GM12865 (cell line): ENCODE measurements at regions not wholly inside any gene's neighbourhood (a gene's known extent, or its start where the extent isn't known, plus 50 kb on each side); places are given as distances from the start of the nearest gene placed in this dataset.

Experiments used
- DNase-seq: peaks from one replicate; pipeline ENCODE4 v3.0.0; 2010; ENCODE audit warnings: low read depth
- H3K4me3 ChIP-seq: 2 replicates; pipeline ENCODE4 v1.5.1; 2011; ENCODE audit warnings: mild to moderate bottlenecking, low read depth, low read length, control low read depth
- CTCF ChIP-seq: IDR thresholded peaks from 2 replicates; pipeline ENCODE4 v1.5.1; 2011; ENCODE audit warnings: low read length, control low read depth, low read depth, inconsistent platforms; ENCODE audit not compliant: insufficient read depth; ENCODE audit errors: missing control alignments

- no peak for TF ChIP-seq CTCF
- DNase-seq = no peak
Measured at GRCh38 chr7:25512061-25512687, 283.9 kb upstream of the NPVF start.

DNA sequence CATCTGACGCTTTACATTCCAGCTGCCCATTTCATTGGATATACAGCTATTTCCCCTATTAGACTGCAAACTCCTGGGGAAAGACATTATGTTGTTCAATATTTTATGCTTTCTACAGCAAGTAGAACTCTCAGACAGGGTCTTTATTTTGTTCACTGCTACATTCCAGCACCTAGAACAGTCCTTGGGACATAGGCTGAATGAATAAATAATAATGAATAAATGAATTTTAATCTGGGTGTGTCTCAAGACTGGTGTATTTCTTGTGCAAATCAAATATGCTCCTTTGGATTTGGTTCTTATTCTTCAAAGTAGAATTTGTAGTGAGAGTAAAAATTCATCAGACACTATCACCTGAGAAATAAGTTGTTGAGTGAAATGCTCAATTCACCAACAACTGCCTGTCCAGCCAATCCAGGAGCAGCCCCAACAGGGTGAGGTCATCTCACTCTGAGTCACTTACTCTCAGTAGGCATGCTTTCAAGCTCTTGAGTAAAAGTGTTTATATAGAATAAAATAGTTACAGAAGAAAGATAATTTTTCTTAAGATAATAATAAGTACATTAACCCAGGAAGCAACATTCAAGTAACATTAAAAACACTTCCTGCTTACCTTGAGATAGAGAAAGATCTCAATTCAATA is 287.5 kb upstream of the NPVF start:
- DNase-seq = no peak
- H3K4me3 ChIP-seq = no peak overlapping the region
- TF ChIP-seq CTCF = no peak

More at GRCh38 chr7:25512061-25512687, 283.9 kb upstream of the NPVF start:
- no peak overlapping the region for H3K4me3 ChIP-seq

DNA sequence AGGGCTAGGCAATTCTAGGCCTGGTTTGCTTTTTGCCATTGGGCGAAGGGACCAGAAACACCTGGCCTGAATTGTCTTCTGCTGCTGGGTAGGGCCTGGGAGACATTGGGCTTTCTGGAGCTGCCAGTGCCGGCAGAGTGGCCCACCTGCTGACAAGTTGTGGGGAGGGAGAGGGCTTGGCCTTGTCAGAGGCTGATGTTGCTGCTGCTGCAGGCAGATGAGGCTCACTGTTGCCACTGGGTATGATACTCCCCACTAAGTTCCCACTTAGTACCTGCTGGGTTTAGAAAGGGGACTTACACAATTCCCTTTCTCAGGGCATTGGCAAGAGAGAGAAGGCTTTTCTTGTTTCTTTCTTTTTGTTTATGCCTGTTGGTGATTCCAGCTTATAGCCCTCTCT is 289.6 kb upstream of the NPVF start:
- no peak for TF ChIP-seq CTCF
- DNase-seq = no peak

DNA sequence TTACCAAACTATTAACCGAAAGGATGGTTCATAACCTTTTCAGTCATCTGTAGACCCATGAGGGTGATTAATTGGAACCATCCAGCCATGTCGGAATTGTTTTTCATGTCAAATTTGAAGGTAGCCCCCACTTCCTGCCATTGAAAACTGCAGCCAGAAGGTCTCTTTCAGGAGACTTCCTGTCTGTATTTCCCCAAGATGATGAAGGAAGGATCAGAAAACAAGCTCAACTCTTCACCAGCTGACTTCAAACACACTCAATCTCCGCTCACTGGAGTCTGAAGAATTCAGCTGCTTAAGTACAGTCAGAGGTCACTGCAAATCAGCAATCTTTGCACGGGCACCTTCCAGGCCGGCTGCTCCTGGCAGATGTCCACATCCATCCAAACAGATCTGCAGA is 291.7 kb upstream of the NPVF start:
- no peak overlapping the region for H3K4me3 ChIP-seq
- TF ChIP-seq CTCF = no peak
- DNase-seq = peak; percentile 21

More for the DNA sequence above, 289.6 kb upstream of the NPVF start:
- H3K4me3 ChIP-seq = no peak overlapping the region

- no peak overlapping the region for H3K4me3 ChIP-seq
- no peak for TF ChIP-seq CTCF
- no peak for DNase-seq
Measured at GRCh38 chr7:25520516-25520915, 292.2 kb upstream of the NPVF start.

- TF ChIP-seq CTCF = no peak
- H3K4me3 ChIP-seq = no peak overlapping the region
- DNase-seq = no peak
Measured at GRCh38 chr7:25521236-25521635, 292.9 kb upstream of the NPVF start.

DNA sequence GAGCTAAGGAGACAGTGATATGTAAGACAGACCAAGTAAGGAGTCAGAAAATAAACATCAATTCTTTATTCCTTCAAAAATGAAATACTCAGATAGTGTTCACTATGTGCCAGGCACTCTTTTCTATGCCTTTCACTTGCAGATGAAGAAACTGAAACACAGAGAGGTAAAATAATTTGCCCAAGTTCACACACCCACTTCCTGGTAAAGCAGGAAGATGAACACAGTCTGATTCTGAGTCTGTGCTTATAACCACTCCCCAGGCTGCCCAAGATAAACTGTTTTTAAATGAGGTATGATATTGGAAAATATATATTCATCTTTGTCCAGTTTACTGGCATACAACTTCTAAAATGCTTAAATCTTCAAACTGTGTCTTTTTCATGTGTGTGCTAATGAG is 294.4 kb upstream of the NPVF start:
- H3K4me3 ChIP-seq = no peak overlapping the region
- peak; percentile 10 for DNase-seq
- no peak for TF ChIP-seq CTCF
